ENCODE measurements at regions not wholly inside any gene's neighbourhood (a gene's known extent, or its start where the extent isn't known, plus 50 kb on each side); places are given as distances from the start of the nearest gene placed in this dataset.

DNA sequence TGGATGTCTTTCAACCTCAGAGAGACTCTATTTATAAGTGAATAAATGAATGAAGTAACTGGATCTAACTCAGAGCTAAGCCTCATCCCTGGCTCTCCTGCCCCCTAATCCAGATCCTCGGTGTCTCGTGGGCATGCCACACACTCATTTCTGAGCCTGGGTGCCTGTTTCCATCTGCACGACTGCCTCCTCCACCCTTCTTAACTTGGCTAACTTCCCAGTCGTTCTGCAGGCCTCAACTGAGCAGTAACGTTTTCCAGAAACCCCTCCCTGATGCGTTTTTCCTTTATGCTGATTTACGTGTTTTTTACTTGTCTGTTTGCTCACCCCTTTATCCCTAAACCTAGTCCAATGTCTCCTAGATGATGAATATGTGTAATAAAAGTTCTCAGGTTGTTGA is 186.9 kb upstream of the HS3ST1 start:
- no peak for DNase-seq

DNA sequence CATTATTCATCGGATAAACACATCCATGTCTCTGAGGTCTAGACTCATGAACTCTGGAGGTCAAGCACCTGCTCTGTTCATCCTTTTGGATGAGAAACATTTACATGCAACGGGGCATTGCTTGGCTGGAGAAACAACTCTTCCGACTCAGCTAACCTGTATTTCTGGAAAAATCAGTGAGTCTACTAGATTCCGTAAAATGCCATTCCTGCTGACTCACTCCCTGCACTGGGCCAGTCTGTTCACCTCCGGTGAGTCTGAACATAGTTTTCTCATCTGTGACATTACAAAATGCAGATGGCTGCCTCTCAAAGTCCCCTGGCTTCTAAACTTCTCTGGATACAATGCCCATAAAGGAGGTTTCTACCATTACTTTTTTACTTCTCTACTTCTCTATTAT is 185.7 kb upstream of the HS3ST1 start:
- DNase-seq, result no peak

DNA sequence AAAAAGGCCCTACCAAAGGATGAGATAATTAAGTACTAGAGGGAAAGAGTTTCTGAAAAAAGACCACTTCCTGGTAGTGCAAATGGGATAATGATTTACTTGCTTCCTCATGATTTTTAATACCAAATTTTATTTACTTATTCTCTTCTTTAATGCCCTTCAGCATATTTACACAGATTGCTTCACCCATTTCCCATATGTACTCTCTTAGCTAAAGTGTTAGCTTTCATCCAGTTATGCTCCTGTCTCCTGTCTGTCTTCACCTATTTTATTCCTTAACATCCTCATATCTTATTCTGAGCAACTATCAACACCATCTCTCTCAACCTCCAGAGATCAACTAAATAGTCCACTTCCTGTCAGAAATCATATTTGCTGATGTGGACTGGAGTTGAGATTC is 183.2 kb upstream of the HS3ST1 start:
- DNase-seq, result no peak

DNA sequence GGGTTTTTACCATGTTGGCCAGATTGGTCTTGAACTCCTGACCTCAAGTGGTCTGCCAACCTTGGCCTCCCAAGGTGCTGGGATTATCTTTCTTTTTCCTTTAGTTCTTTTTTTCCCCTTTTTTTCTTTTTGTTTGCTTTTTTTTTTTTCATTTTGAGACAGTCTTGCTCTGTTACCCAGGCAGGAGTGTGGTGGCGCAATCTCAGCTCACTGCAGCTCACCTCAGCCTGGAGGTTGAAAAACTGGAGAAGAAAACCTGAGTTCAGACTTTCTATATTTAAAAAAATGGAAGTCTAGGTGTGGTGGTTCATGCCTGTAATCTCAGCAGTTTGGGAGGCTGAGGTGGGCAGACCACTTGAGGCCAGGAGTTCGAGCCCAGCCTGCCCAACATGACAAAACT is 181.1 kb upstream of the HS3ST1 start:
- DNase-seq, result no peak

DNA sequence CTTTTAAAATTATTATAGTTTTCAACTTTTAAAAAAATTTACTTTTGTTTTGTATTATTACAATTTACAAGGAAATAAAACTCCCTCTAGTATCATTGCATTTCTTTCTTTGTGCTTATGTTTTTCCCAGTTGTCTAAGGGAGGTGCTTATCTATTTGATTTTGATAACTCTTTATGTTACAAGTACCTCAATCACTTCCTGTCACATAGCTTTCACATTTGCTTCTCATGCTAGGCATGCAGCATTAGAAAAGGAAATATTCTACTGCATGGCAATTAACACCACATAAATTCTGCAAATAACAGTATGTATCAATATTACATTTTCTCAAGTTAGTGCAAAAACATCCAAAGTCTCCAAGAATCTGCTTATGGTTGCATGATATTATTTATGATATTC is 180.3 kb upstream of the HS3ST1 start:
- DNase-seq, result no peak

DNA sequence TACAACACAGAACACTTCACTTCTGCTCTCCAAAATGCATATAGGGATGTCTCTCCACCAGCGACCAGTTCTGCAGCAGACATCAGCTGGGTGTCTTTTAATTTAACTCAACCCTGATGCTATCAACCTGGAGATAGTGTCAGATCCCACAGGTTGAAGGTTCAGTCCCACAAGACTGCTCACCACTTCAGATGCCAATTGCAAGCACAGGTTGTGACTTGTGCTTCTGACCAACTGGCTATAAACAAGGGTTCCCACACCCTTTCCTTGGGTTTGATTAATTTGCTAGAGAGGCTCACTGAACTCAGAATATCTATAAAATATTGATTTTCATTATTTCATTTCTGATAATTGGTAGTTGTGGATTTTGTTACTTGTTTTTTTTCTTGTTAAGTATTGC is 177.4 kb upstream of the HS3ST1 start:
- DNase-seq, result no peak

DNA sequence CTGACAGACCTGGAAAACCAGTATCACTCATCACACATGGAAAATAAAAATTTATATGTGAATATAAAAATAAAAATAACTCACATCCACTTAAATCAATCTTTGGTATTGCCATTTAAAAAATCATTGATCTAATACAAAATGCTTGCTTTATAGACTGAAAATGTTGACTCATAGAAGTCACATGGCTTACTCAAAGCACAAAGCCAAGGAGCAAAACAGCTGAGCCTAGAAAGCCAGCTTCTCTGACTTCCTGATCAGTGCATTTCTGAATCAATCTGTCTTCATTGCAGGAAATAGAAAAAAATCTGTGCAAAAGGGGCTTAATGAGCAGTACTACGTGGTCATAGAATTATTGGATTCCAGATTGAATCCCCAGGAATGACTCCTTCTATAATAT is 176.9 kb upstream of the HS3ST1 start:
- DNase-seq, result no peak

DNA sequence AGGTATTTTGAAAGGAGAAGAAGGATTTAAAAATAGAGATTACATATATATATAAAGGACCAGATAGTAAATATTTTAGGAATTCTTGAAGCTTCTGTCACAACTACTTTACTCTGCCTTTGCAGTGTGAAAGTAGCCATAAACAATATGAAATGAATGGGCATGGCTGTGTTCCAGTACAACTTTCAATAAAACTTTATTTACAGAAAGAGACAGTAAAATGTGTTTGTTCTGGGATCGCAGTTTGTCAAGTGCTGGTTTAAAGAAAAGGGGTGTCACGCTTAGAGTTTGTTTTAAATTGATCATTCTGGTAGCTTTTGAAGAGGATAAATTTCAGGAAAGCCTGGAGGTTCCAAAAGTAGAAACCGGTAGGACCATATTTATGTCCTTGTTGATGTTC is 176.1 kb upstream of the HS3ST1 start:
- no peak for DNase-seq

DNA sequence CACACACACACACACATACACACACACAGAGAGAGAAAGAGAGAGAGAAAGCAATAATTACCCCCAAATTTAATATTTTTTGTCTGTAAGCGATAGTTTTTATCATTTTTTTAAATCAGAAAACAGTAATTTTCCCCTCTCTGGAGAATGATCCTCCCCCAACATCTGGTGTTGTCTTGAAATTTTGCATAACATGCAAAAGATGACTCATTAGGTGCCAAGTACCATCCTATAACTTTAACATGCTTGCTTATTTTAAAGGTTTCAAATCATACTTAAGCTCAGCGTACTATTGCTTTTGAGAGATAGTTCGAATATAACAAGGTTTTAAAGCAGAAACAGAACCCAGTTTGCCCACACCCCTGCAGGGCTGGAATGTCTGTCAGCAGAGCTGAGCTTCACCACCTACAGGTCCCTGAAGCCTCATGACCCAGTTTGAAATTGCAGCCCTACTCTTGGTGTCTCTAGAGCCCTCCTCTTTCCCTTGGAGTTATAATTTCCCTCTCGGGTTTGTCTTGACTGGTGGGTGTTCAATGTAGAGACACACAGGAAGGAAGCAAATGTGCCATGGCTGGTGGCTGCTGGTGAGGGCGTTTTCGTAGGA is 175.0 kb upstream of the HS3ST1 start:
- no peak for DNase-seq

DNA sequence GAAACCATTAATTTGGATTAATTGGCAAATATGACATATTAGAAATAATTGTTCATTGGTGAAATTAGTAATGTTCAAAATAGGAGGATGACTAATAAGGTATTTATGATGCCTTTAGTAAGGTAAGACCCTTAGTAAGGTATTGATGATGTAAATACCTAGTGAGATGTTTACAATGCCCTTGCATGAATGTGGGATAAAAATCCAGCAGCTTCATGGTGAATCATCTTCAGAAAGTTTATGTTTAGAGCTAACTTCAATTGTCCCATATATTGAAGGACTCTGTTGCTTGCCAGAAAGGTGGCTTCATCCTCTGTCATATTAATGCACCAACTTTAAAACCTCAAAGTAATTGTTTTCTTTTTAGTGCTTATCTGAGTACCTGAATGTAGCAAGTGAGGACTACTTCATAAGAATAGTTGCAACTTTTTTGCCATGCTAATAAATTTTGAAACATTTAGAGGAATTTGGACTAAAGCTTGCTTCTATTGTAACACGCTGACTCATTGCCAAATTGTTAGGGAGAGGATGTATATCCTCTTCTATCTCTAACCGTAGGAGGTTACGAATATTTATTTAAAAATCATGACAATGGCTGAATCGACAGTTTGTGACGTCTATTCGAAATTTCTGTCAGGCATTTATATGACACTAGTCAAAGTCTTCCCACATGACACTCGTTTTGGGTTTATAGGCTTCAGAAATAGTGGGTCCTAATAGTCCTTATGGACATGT is 174.1 kb upstream of the HS3ST1 start:
- DNase-seq, result no peak

DNA sequence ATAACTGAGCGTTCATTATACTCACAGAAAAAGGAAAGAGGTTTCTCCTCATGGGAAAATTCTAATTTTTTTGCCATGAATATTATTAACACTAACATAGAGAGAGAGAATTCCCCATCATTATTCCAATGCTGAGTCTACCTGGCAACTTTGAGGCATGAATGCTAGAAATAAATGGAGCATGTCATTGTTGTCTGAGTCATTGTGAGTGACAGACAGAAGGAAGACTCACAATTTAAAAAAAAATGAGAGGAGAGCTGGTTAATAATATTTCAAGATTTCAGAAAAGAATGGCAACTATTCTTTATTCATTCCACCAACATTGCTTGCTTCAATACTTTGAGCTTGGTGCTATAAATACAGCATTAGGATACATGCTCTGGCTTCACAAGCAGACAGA is 170.4 kb upstream of the HS3ST1 start:
- DNase-seq, result no peak

DNA sequence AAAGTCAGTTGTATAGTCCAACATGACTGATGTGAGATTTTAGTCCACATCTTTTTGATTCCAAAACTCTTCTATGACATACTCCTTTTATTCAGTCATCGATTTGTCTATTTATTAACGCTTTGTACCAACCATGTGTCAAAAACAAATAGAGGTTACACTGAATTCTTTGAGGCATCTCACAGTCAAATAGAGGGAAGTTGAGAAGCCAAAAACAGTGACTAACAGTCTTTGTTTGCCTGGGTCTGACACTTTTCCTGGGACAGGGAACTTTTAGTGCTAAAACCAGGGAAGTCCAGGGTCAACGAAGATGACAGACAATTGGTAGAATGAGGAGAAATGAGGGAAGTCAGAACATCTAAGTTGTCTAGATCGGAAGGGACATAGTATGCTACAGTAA is 169.9 kb upstream of the HS3ST1 start:
- DNase-seq, result no peak

DNA sequence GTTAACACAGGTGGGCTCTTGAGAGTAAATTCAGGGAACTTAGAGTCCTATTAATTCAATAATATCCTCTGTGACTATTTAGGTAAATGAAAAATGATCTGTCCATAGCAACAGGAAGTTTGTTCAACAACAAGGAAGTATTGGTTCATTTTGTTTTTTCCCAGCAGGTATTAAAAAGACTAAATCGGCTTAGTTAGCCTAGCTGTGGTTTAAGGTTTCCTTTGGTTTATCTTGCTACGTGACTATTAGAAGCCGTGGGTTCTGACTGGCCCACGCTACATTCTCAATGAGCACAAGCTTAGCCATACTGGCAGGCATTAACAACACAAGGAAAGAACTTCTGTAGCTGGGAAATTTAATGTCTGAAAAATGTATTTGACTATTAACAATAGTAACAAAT is 168.8 kb upstream of the HS3ST1 start:
- no peak for DNase-seq

DNA sequence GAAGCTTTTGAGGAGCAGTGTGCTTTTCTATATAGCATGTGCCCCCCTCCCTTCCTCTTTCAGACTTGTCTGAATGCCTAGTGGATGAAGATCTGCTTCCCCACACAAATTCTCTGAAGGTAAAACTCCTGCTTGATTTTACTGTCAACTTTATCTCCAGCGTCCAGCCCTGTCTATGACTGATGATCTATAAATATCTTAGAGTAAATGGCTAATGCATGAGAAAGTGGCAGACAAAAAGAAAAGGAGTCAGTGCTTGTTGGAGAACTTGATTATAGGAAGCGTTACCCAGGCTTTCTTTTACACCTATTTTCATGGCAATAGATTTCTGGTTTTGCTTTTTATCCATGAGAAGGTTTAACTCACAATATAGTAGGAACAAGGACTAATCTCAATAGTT is 168.3 kb upstream of the HS3ST1 start:
- no peak for DNase-seq

DNA sequence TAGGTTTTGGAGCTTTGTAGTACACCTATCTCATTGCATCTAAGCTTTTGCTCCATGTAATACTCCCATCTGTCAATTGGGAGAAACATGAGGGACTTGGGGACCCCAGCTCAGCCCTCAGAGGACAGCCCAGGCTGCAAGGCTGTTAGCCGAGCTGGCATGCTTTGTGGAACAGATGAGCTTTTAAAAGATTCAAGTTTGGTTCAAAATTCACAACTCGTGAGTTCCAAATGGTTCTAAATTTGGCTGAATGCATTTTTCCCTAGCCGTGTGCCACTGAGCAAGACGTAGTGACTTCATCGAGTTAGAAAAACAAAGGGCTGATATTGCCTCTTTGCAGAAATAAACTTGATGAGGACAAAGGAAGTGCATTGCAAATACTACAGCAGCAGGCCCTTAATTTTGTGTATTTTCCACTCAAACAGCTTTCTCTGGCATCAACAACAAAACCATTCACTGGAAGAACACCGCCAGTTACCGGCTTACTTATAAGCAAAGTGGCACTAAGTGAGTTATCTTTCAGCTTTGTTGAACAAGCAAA is 165.0 kb upstream of the HS3ST1 start:
- no peak for DNase-seq

DNA sequence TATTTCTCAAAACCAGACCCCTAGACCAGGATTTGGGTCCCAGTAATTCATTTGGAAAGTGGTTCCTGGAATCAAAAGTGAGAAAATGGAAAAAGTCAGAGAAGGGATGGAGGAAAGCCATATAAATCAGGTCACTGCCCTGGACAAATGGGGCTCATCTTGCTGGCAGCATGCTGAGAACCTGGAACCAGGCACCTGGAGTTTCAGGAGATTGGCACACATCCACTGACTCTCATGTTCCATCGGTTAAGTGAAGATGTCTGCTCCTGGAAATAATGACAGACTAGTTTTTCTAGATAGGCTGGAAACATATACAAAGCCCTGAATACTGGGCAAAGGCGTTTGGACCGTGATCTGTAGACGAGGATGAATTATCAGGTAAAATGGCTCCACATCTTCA is 163.6 kb upstream of the HS3ST1 start:
- DNase-seq, result no peak

DNA sequence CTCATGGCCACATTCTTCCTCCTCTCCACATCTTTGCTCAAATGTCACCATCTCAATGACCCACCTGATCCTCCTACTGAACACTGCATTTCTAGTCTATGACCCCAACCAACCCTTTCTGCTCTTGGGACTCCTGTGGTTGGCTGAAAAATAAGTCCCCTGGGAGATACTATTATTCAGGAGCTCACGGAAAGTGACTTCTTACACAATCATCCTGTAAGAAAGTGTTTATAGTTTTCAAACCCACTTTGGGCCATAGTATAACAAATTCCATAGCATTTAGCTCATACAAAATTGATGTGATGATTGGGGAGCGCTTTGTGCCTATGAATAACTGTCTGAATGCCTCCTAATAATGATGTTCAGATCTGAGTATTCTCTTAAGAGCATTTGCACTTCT is 161.4 kb upstream of the HS3ST1 start:
- no peak for DNase-seq

DNA sequence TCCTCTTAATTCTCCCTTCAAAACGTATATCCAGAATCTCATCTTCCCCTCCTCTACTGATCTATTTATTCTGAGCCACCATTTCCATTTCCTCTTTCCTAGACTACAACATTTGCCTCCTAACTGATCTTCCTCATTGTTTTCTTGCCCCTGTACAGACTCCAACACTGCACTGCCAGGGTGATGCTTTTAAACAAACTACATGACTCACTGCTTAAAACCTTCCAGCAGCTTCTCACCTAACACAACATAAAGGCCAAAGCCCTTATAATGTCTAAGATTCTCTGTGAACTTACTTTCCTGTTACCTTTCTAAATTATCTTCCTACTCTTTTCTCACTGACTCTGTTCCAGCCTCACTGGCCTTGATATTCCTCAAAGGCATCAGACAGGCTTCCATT is 161.0 kb upstream of the HS3ST1 start:
- no peak for DNase-seq

DNA sequence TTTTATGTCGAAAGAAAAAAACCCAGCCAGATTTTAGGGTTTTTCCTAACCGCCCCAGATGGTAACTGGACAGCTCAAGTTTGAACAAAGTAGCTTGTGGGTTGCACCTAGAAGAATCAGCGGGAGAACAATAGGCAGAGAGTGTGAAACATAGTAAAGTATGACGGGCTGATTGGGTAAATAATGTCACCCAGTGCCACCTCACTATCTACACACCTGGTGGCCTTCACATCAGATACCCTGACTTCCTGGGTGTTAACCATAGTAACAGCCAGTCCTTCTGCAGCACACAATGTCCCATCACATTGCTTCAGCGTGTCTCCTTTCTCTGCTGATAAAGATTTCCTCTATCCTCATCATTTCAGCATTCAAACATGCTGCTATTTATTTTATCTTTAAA is 159.1 kb upstream of the HS3ST1 start:
- no peak for DNase-seq

DNA sequence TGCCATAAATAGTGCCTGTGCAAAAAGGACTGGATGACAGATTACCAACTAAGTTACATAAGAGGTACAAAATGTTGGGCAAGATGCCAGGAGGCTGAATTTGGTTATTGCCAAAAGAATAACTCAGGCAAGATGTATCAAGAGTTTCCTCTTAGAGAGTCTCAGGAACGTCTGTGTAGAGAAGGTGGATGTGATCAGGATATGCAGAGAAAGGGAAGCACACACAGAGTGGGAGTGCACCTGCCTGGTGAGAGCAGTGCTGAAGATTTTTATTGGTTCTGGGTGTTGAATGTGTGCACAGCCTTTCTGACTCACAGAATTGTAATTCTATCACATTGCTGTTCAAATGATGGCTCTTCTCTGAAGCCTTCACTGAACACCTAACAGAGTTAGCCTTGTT is 156.8 kb upstream of the HS3ST1 start:
- DNase-seq, result no peak

DNA sequence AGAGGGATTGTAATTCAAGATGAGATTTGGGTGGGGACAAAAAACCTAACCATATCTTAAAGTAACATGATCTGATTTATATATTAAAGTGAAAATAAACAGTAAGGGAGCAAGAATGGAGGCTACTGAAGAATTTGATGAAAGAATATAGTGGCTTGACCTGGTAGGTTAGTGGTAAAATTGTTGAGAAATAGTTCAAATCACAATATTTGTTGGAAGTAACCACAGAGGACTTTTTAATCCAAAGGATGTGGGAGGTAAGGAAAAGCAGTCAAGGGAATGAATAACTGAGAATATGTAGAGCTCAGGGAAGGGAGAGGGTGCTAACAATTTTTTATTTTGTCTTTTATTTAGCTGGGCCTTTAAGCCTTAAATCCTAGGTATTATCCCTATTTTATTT is 139.8 kb upstream of the HS3ST1 start:
- DNase-seq, result no peak

DNA sequence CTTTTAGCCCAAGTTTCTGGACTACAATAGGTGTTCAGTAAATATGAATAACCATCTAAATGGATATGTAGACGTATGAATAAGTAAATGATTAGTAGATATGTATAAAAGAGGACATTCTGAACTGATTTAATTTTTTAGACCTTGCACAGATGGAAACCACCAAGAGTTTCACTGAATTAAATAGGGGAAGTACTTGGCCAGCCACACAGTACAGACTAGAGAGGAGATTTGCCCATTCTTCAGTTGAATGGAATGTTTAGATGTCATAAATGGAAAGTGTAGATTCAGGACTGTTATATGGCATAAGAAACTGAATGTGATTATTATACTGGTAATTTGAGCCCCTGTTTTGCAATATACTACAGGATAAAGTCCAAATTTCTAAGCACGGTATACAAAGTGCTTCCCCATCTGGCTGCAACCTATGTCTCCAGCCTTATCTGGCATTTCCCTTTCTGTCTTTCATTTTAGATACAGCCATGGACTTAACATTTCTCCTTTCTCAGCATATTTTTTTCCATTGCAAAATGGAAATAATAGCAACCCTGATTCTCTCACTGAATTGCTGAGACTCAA is 137.8 kb upstream of the HS3ST1 start:
- DNase-seq, result peak; percentile 21

DNA sequence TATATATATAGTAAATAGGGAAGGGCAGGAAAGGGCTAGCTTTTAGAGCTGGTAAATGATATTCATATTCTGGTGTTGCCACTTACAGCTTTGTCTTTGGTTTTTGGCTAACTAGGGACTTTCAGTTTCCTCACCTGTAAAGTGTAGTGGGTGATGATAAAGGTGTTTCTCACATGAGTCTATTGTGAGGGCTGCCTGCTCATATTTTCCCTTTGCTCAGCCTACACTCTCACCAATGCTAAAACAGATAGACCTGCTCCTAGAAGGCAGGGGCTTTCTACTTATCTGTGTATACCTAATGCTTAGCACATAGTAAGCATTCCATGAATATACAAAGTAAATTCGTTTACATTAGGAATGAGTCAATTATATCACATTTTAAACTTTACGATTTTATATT is 137.2 kb upstream of the HS3ST1 start:
- DNase-seq, result no peak

DNA sequence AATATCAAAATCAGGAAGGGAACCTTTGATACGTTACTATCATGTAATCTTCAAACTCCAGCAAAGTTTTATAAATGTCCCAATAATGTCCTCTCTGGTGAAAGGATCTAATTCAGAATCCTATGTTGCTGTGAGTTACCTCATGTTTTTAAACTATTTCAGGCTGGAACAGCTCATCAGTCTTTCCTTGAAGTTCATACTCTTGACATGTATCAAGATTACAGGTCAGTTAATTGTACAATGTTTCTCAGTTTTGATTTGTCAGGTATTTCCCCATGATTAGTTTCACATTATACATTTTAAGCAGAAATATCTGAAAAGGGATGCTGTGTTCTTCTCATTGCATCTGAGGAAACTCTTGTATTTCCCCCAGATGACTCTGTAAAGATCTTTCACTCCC is 136.5 kb upstream of the HS3ST1 start:
- DNase-seq, result no peak

DNA sequence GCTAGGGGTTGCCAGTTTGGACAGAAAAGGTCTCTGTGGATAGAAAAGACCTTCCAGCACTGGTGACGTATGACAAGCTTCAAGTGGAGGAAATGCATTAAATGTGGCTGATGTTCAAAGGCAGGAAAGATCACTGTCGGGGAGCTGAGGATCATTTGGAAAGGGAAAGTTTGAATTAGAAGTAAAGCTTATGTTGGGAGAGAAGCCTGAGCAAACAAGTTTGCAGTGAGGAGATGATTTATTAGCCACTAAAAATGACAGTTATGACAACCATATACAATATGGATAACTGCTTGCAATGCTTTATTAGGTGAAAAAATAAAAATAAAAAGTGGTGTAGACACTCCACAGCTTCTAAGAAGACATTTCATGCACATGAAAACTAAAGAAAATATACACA is 135.3 kb upstream of the HS3ST1 start:
- DNase-seq, result no peak

Data from OCI-M1 (cell line).